H1 (cell line): ENCODE measurements at regions not wholly inside any gene's neighbourhood (a gene's known extent, or its start where the extent isn't known, plus 50 kb on each side); places are given as distances from the start of the nearest gene placed in this dataset.

Experiments used
- CTCF ChIA-PET: fragments of 300-600 bp; sonication (Branson Sonifier 250); formaldehyde crosslinking; loops from one replicate; lab custom pipeline; 2021; ENCODE audit not compliant: partially characterized antibody; lab: Charles Lee
- POLR2A ChIA-PET: fragments of 300-600 bp; sonication (Branson Sonifier 250); formaldehyde crosslinking; loops from one replicate; lab custom pipeline; 2021; ENCODE audit warnings: inconsistent platforms; ENCODE audit not compliant: partially characterized antibody; lab: Charles Lee
- DNase-seq, 2 experiments: peaks; one replicate each; pipeline versions ENCODE4 v3.0.0 to v3.0.0-alpha.2; 2010 to 2022; ENCODE audit warnings: low spot score in 2 of 2, low read depth in 1 of 2, mixed read lengths in 1 of 2
- FAIRE-seq: peaks from 2 replicates; lab custom pipeline; 2011; peaks lifted over from hg19 to GRCh38; lab: Jason Lieb, UNC
- H2AFZ ChIP-seq: 2 replicates; pipeline ENCODE4 v1.8.1; 2012; ENCODE audit warnings: low read length, inconsistent platforms
- H2AK5ac ChIP-seq: 2 replicates; pipeline ENCODE4 v1.6.1; 2013; ENCODE audit warnings: low read depth, low read length
- H2BK120ac ChIP-seq: replicated peaks from 2 replicates; pipeline ENCODE3; 2013; ENCODE audit warnings: low read depth, low read length, inconsistent platforms
- H2BK12ac ChIP-seq: 2 replicates; pipeline ENCODE4 v1.6.1; 2013; ENCODE audit warnings: low read depth, low read length
- H2BK15ac ChIP-seq: 2 replicates; pipeline ENCODE4 v1.6.1; 2013; ENCODE audit warnings: low read length
- H2BK20ac ChIP-seq: 2 replicates; pipeline ENCODE4 v1.6.1; 2013; ENCODE audit warnings: low read length
- H2BK5ac ChIP-seq: 2 replicates; pipeline ENCODE4 v1.6.1; 2013; ENCODE audit warnings: low read depth, low read length
- H3K14ac ChIP-seq: 2 replicates; pipeline ENCODE4 v1.6.1; 2013; ENCODE audit warnings: inconsistent platforms; ENCODE audit not compliant: insufficient read length
- H3K18ac ChIP-seq: 2 replicates; pipeline ENCODE4 v1.6.1; 2013; ENCODE audit warnings: low read length; ENCODE audit errors: extremely low read depth
- H3K23ac ChIP-seq: 2 replicates; pipeline ENCODE4 v1.6.1; 2013; ENCODE audit warnings: inconsistent platforms; ENCODE audit not compliant: insufficient read length
- H3K23me2 ChIP-seq: 2 replicates; pipeline ENCODE4 v1.6.1; 2013; ENCODE audit warnings: low read depth, low read length
- H3K27ac ChIP-seq: 2 replicates; pipeline ENCODE4 v1.6.1; 2011; ENCODE audit warnings: low read depth, low read length, inconsistent platforms
- H3K27me3 ChIP-seq, 4 experiments: replicated peaks in 1 of 4; 1 replicate in 1 of 4; 2 replicates in 3 of 4; pipeline versions ENCODE4 v1.6.1 to v1.8.1; 2011 to 2013; ENCODE audit warnings: low read length in 3 of 4, mild to moderate bottlenecking in 3 of 4, inconsistent platforms in 2 of 4, mixed read lengths in 2 of 4, moderate library complexity in 1 of 4; ENCODE audit not compliant: control insufficient read depth in 3 of 4, insufficient read depth in 3 of 4; ENCODE audit errors: extremely low read depth in 1 of 4
- H3K36me3 ChIP-seq, 4 experiments: 2 replicates each; pipeline versions ENCODE4 v1.6.1 to v1.8.1; 2011 to 2013; ENCODE audit warnings: mild to moderate bottlenecking in 4 of 4, low read length in 3 of 4, moderate library complexity in 2 of 4, control low read depth in 1 of 4, inconsistent platforms in 1 of 4; ENCODE audit not compliant: insufficient read depth in 4 of 4, control insufficient read depth in 2 of 4
- H3K4ac ChIP-seq: replicated peaks from 2 replicates; pipeline ENCODE3; 2013; ENCODE audit warnings: low read length, low read depth, mixed read lengths, inconsistent platforms; ENCODE audit not compliant: insufficient read length
- H3K4me1 ChIP-seq, 4 experiments: replicated peaks in 1 of 4; 1 replicate in 1 of 4; 2 replicates in 3 of 4; pipeline versions ENCODE4 v1.6.1 to v1.8.1; 2011 to 2013; ENCODE audit warnings: low read length in 3 of 4, inconsistent platforms in 2 of 4, mixed read lengths in 1 of 4; ENCODE audit not compliant: insufficient read depth in 4 of 4, control insufficient read depth in 3 of 4
- H3K4me2 ChIP-seq, 2 experiments: 2 replicates each; pipeline versions ENCODE4 v1.6.1 to v1.8.1; 2011 to 2013; ENCODE audit warnings: low read depth in 2 of 2, low read length in 2 of 2, control low read depth in 1 of 2, inconsistent platforms in 1 of 2, mild to moderate bottlenecking in 1 of 2; ENCODE audit not compliant: insufficient read depth in 1 of 2
- H3K4me3 ChIP-seq, 4 experiments: fragments of 200-600, 300-600 bp in 1 of 4; sonication (generic), shearing (Covaris generic), sonication (Bioruptor Twin) in 1 of 4; 2 replicates each; pipeline versions ENCODE4 v1.5.1 to v1.8.1; 2011 to 2016; ENCODE audit warnings: low read length in 4 of 4, low read depth in 3 of 4, control low read depth in 2 of 4, inconsistent platforms in 2 of 4, mild to moderate bottlenecking in 2 of 4, mixed read lengths in 1 of 4, moderate library complexity in 1 of 4; ENCODE audit not compliant: insufficient read depth in 2 of 4; ENCODE audit errors: extremely low read depth in 1 of 4
- H3K56ac ChIP-seq: replicated peaks from 2 replicates; pipeline ENCODE3; 2013; ENCODE audit warnings: low read depth, mild to moderate bottlenecking, mixed read lengths, low read length, inconsistent platforms; ENCODE audit not compliant: insufficient read length
- H3K79me1 ChIP-seq: 2 replicates; pipeline ENCODE4 v1.6.1; 2013; ENCODE audit warnings: low read depth, low read length, control low read depth
- H3K79me2 ChIP-seq, 2 experiments: 2 replicates each; pipeline versions ENCODE4 v1.6.1 to v1.8.1; 2012 to 2013; ENCODE audit warnings: low read length in 2 of 2, mild to moderate bottlenecking in 2 of 2, inconsistent platforms in 1 of 2; ENCODE audit not compliant: insufficient read depth in 2 of 2, control insufficient read depth in 1 of 2
- H3K9ac ChIP-seq, 4 experiments: replicated peaks in 1 of 4; 1 replicate in 1 of 4; 2 replicates in 3 of 4; pipeline versions ENCODE4 v1.6.1 to v1.8.1; 2011 to 2013; ENCODE audit warnings: low read depth in 3 of 4, low read length in 3 of 4, control low read depth in 2 of 4, mild to moderate bottlenecking in 2 of 4, moderate library complexity in 2 of 4, inconsistent platforms in 1 of 4; ENCODE audit errors: extremely low read depth in 1 of 4
- H3K9me3 ChIP-seq, 2 experiments: 2 replicates each; pipeline versions ENCODE4 v1.6.1 to v1.8.1; 2012 to 2013; ENCODE audit warnings: mild to moderate bottlenecking in 2 of 2, moderate library complexity in 2 of 2, control low read depth in 1 of 2, inconsistent platforms in 1 of 2, low read depth in 1 of 2, low read length in 1 of 2, mixed read lengths in 1 of 2; ENCODE audit not compliant: insufficient read depth in 2 of 2
- H4K20me1 ChIP-seq, 2 experiments: replicated peaks in 1 of 2; 2 replicates each; pipeline versions ENCODE3 to v1.8.1; 2011 to 2013; ENCODE audit warnings: inconsistent platforms in 2 of 2, low read length in 2 of 2, mild to moderate bottlenecking in 1 of 2; ENCODE audit not compliant: insufficient read depth in 2 of 2, control insufficient read depth in 1 of 2
- H4K5ac ChIP-seq: 2 replicates; pipeline ENCODE4 v1.6.1; 2013; ENCODE audit warnings: low read length, low read depth, mixed read lengths, inconsistent platforms; ENCODE audit not compliant: insufficient read length
- H4K8ac ChIP-seq: 2 replicates; pipeline ENCODE4 v1.8.0; 2013; ENCODE audit warnings: mild to moderate bottlenecking, moderate library complexity, low read length, inconsistent platforms; ENCODE audit not compliant: insufficient read depth; ENCODE audit errors: extremely low read depth
- H4K91ac ChIP-seq: replicated peaks from 2 replicates; pipeline ENCODE3; 2013; ENCODE audit warnings: low read length, mixed read lengths, inconsistent platforms; ENCODE audit not compliant: insufficient read length
- BCL11A ChIP-seq, 2 experiments: IDR thresholded peaks; one replicate each; pipeline ENCODE4 v1.6.1; 2011; ENCODE audit warnings: low read depth in 2 of 2, low read length in 2 of 2, mild to moderate bottlenecking in 2 of 2
- CEBPB ChIP-seq: IDR thresholded peaks from 2 replicates; pipeline ENCODE4 v1.6.1; 2012; ENCODE audit warnings: low read depth, low read length
- CHD1 ChIP-seq: IDR thresholded peaks from 2 replicates; pipeline ENCODE4 v1.6.1; 2012; ENCODE audit warnings: low read depth, low read length, improper control_type of control experiment
- GTF2F1 ChIP-seq: IDR thresholded peaks from 2 replicates; pipeline ENCODE4 v1.6.1; 2012; ENCODE audit warnings: low read depth, low read length, improper control_type of control experiment, borderline replicate concordance
- JUN ChIP-seq: IDR thresholded peaks from 2 replicates; pipeline ENCODE4 v1.6.1; 2011; ENCODE audit warnings: low read depth, mild to moderate bottlenecking, improper control_type of control experiment, low read length
- KDM1A ChIP-seq: fragments of 200-600, 300-600 bp; sonication (generic); IDR thresholded peaks from 2 replicates; pipeline ENCODE4 v1.7.1; 2016; ENCODE audit warnings: mild to moderate bottlenecking, low read length, borderline replicate concordance
- KDM5A ChIP-seq: fragments of 200-600 bp; IDR thresholded peaks from 2 replicates; pipeline ENCODE4 v1.7.1; 2012; ENCODE audit warnings: mild to moderate bottlenecking, low read length, inconsistent platforms, mixed read lengths
- POLR2AphosphoS5 ChIP-seq: IDR thresholded peaks from 2 replicates; pipeline ENCODE4 v1.6.1; 2011; ENCODE audit warnings: low read depth, low read length
- RBBP5 ChIP-seq: IDR thresholded peaks from 2 replicates; pipeline ENCODE4 v1.7.1; 2012; ENCODE audit warnings: low read depth, mild to moderate bottlenecking, inconsistent platforms, low read length, moderate library complexity, borderline replicate concordance
- RXRA ChIP-seq: IDR thresholded peaks from 2 replicates; pipeline ENCODE4 v1.6.1; 2011; ENCODE audit warnings: low read depth, mild to moderate bottlenecking, low read length, moderate library complexity; ENCODE audit not compliant: insufficient read depth
- SP1 ChIP-seq: IDR thresholded peaks from 2 replicates; pipeline ENCODE4 v1.6.1; 2011; ENCODE audit warnings: low read depth, low read length
- SP2 ChIP-seq: IDR thresholded peaks from 2 replicates; pipeline ENCODE4 v1.6.1; 2012; ENCODE audit warnings: mild to moderate bottlenecking, low read length, inconsistent platforms
- SRF ChIP-seq: IDR thresholded peaks from 2 replicates; pipeline ENCODE4 v1.6.1; 2011; ENCODE audit warnings: mild to moderate bottlenecking, low read depth, low read length, moderate library complexity
- TAF7 ChIP-seq: optimal IDR thresholded peaks from 2 replicates; pipeline ENCODE3; 2011; ENCODE audit warnings: low read depth, mild to moderate bottlenecking, inconsistent platforms, low read length, moderate library complexity, borderline replicate concordance
- ZNF274 ChIP-seq: IDR thresholded peaks from 2 replicates; pipeline ENCODE4 v1.7.0; 2012; ENCODE audit warnings: low read length, borderline replicate concordance; ENCODE audit errors: extremely low read depth
- WGBS, 2 experiments: shearing (Covaris generic) in 1 of 2; methylation state at CpG; one replicate each; pipeline versions ENCODE4 v1.1.6 to v1.1.7; 2013 to 2015; ENCODE audit warnings: low lambda C conversion rate in 2 of 2, mixed read lengths in 2 of 2, inconsistent platforms in 1 of 2, low coverage in 1 of 2, missing lambda C conversion rate in 1 of 2; ENCODE audit not compliant: insufficient replicate concordance in 2 of 2, insufficient coverage in 1 of 2, insufficient read length in 1 of 2; ENCODE audit errors: extremely low coverage in 1 of 2, missing lambda C conversion rate in 1 of 2; 5-methylcytosine and 5-hydroxymethylcytosine counted together
- TF ChIP-seq, protein P1 (sequence below): IDR thresholded peaks from 2 replicates; pipeline ENCODE4 v1.6.1; 2012; ENCODE audit warnings: inconsistent platforms

DNA sequence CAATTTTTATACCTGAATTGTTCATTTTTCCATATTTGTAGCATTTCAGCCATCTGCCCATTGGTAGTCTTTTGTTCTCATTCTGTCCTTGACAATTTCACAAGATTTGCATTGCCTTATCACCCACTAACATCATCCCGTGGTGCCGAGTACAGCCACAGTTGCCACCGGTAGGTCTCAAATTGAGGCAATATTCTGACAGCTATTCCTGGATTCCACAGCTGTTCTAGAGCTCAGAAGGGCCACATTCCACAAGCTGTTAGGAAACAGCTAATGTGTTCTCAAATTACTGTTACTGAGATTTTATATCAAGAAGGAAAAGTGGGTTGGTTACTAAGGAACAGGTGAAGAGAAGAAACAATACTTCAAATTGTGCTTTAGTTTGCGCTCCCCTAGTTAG is 178.8 kb downstream of the RPRM start:
- Histone ChIP-seq H4K5ac (no peak overlapping the region), H2BK20ac (no peak overlapping the region), H2BK120ac (no peak overlapping the region), H3K79me1 (no peaks in the 10 kb centered on the region), H4K91ac (no peak overlapping the region), H3K4me1 (peaks cover 0 to 3% (median 0%) of the 10 kb centered on the region in 4 experiments; a peak in 1 of 7 replicates), H3K9me3 (no peaks in the 10 kb centered on the region), H3K9ac (no peak overlapping the region), H3K4me3 (no peak overlapping the region), H3K36me3 (no peaks in the 10 kb centered on the region), H3K23ac (no peak overlapping the region), H2BK15ac (no peak overlapping the region), H3K14ac (no peak overlapping the region), H3K18ac (no peak overlapping the region), H4K20me1 (no peaks in the 10 kb centered on the region), H3K4me2 (no peak overlapping the region), H3K27me3 (no peaks in the 10 kb centered on the region), H3K79me2 (no peaks in the 10 kb centered on the region), H4K8ac (no peak overlapping the region), H2BK5ac (no peak overlapping the region), H3K56ac (no peak overlapping the region), H3K27ac (no peak overlapping the region), H2AFZ (no peak overlapping the region), H2BK12ac (no peak overlapping the region), H3K4ac (no peak overlapping the region), H2AK5ac (no peak overlapping the region), H3K23me2 (no peaks in the 10 kb centered on the region)
- ChIA-PET CTCF (interaction anchor here (0.7 to 1.3 kb wide), 2 partner anchors 13 to 14 kb away, joined by 3 to 4 read pairs; no protein-coding TSS in a partner anchor), POLR2A (no interaction called here)
- FAIRE-seq, result no peak
- WGBS, 2 experiments, result 88% methylated on average over 4 of the region's 4 CpGs; no CpG with 5 or more reads in 1 of the 2 experiments
- no peak for DNase-seq
- TF ChIP-seq KDM5A (no peak), KDM1A (no peak), RBBP5 (no peak), ZNF274 (no peak), CHD1 (no peak), TAF7 (no peak), CEBPB (no peak), BCL11A (IDR thresholded peaks at IDR 0.05; ENCODE audit: low read depth in 2 of 2, low read length in 2 of 2) (no peak), SP1 (no peak), POLR2AphosphoS5 (no peak), JUN (no peak), RXRA (no peak), GTF2F1 (no peak), SP2 (no peak), SRF (no peak)
- TF ChIP-seq, protein P1, sequence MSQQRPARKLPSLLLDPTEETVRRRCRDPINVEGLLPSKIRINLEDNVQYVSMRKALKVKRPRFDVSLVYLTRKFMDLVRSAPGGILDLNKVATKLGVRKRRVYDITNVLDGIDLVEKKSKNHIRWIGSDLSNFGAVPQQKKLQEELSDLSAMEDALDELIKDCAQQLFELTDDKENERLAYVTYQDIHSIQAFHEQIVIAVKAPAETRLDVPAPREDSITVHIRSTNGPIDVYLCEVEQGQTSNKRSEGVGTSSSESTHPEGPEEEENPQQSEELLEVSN, result no peak
